HG03159 (cell line): ENCODE measurements at regions not wholly inside any gene's neighbourhood (a gene's known extent, or its start where the extent isn't known, plus 50 kb on each side); places are given as distances from the start of the nearest gene placed in this dataset.
"Not testable (repeated sequence)": the region's sequence is repeated elsewhere in the genome, so short reads cannot be mapped to it uniquely, and the experiment has no call there.

Experiments used
- ATAC-seq: cut with Tn5 transposase; IDR thresholded peaks from one replicate; pipeline ENCODE4 v1.9.1; 2021; ENCODE audit warnings: mild to moderate bottlenecking, moderate library complexity; ENCODE audit not compliant: unreplicated experiment

DNA sequence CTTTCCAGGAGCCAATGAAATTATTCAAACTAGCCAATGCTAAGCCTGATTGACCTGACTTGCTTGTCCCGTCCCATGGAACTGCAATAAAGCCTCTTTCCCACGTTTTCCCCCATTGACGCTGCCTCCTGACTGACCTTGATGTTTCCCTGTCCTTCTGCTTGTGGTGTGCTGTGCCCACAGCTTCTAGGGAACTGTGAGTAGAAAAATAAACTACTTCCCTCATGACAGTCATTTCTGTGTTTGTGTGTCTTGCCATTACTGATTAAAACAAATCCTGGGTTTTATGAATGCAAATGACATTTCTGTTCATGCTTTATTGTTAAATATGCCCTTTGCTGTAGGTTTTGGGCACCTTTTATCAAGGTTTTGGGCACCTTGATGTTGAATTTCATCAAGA is 91.3 kb upstream of the ABI1 start:
- ATAC-seq = no peak

DNA sequence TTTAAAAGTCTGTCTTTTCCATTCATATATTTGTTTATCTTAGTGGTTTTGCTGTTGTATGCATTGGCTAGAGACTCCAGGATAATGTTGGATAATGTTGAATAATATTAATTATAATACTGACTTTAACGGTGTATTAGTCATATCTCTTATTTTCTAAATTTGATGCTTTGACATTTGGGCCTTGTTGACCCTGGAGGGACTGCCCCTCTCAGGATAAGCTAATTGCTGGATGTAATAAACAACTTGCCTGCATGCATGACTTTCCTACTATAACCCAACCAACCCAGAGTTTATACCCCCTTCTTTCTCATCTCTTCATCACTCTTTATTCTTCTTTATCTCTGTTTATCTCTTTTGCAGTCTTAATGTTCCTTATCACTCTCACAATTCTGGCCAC is 90.9 kb upstream of the ABI1 start:
- ATAC-seq = no peak

DNA sequence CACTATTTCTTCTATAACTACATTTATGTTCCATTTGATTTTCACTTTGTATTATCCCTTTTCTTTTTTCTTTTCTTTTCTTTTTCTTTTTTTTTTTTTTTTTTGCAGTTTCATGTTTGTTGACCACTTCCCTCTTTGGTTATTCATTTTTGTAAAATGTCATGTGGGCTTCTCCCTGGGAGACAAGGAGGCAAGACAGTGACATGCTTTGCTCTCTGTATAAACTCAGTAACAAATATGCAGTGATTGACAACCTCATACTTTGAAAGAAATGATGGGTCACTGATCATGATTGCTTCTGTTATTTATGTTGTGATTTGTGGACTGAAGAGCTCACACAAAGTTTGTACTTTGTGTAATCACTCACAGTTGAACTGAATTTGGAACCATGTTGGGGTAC is 90.2 kb upstream of the ABI1 start:
- ATAC-seq = peak; percentile 93

- no peak for ATAC-seq
These were observed 85.5 kb upstream of the ABI1 start for GRCh38 chr10:26946102-26946811.

GRCh38 chr10:26944261-26944882 is 83.6 kb upstream of the ABI1 start:
- no peak for ATAC-seq

GRCh38 chr10:26939962-26940354 is 79.2 kb upstream of the ABI1 start:
- ATAC-seq = no peak

DNA sequence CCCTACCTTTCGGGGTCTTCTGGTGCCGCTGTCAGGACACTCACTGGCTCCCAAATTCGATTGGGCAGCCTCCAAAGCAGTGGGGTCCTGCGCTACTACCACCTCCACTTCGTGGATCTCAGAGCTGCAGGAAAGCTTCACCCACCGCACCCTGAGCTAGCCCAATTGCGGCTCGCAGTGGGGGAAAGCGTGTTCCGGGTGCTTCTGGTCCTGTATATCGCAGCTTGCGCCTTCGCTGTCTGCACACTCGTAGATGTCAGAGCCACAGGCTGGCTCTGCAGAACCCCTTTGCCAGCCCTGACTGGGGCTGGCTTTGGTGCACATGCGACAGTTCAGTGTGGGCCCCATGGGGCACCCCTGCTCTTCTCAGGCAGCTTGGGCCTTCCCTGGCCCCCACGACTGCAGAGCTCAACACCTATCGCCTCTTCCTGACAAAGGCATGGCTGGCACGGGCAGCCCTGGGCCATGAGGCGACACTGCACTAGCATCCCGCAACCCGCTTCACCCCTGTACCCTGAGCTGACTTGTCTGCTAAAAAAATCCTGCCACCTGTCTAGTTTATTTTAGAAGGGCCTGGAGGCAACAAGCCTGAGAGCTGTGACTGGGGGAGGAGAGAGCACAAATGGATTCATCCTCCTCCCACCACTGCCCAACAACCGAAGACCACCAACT is 78.7 kb upstream of the ABI1 start:
- ATAC-seq = no peak

GRCh38 chr10:26938578-26938977 is 77.8 kb upstream of the ABI1 start:
- ATAC-seq = no peak

- ATAC-seq = no peak
These were observed 76.6 kb upstream of the ABI1 start for GRCh38 chr10:26937371-26937770.

GRCh38 chr10:26934190-26934589 is 73.4 kb upstream of the ABI1 start:
- ATAC-seq = not testable (repeated sequence)

- ATAC-seq = no peak
These were observed 71.8 kb upstream of the ABI1 start for GRCh38 chr10:26932576-26932975.

DNA sequence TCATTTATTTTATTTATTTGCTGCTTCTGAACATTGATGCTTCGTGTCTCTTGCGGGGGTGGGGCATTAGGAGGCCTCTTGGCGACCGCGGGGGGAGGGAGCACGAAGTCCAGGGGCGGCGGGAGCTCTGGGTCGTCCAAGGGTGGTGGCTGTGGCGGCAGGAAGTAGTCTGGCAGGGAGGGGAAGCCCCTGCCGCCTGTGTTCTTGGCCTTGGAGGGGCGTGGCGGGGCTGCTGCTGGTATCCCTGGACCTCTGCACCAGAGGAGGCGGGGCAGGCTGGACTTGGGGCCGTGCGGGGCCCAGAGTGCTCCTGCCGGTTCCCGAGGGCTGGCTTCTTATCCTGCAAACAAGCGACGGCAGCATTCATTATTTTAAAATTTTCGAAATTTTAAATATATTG is 70.5 kb upstream of the ABI1 start:
- peak; percentile 88 for ATAC-seq

- ATAC-seq = not testable (repeated sequence)
These were observed 62.1 kb upstream of the ABI1 start for GRCh38 chr10:26922824-26923223.

DNA sequence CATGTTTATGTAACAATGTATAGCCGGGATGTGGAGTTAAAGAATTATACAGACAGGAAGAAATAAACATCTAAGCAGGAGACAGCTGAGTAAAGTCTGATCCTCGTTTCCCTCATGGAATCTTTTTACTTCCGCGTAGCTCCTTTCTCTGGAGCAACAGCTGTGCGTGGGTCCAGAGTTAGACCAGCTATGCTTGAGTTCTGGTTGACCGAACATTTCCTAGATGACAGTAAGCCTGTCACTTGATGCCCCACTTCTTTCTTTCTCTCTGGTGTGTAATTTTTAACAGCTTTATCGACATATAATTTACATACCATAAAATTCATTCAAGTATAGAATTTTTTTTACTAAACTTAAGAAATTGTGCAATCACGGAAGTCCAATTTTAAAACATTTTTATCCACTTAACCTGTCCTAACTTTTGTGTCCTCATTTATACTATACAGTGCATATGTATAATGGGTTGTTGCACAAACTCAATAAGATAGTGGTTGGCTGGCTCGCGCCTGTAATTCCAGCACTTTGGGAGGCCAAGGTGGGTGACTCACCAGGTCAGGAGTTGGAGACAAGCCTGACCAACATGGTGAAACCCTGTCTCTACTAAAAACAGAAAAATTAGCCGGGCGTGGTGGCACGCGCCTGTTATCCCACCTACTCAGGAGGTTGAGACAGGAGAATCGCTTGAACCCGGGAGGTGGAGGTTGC is 58.5 kb upstream of the ABI1 start:
- ATAC-seq = not testable (repeated sequence)

DNA sequence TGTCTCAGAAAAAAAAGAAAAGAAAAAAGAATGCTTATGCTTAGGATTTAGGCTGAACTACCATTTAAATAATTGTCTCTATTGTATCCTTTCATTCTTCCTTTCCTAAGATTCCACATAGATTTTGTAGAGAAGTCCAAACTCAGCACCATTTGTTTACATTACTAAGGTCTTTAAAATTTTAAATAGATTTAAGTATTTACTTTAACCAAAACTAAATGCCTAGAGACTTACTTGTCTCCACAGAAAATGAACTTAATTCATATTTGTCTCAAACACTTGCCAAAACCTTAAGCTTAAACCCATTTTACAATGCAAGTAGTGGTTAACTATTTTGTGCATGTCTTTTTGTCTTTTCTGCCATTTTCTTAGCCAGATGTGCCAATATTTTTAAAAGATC is 54.1 kb upstream of the ABI1 start:
- no peak for ATAC-seq

DNA sequence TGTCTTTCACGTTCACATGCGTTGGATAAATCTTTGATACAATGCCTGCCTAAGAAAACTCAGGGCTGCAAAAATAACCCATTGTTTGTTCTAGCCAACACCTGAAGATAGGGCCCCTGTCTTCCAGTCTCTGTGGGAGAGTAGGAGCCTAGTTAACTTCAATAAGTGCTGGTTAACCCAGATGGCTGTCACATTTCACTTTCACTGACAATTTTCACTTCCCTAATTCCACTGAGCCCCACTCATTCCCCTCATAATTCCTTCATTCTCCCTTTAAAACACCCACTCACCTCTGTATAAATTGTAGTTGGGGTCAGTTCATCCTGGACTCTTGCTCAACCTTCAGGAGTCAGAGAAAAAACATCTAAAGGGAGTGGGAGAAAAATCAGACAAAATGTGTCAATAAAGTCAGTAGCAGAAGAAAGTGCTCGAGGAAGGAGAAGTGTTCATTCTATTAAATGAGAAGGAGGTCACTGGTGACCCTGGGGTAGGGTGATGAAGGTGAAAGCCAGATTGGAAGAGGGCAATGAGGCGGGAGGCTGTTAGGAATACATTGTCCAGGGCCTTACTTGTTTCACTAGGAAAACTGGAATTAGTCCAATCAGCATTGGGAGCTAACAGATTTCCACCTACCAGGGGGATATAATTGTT is 51.2 kb upstream of the ABI1 start:
- no peak for ATAC-seq
